IMR-90 (cell line): ENCODE measurements at regions not wholly inside any gene's neighbourhood (a gene's known extent, or its start where the extent isn't known, plus 50 kb on each side); places are given as distances from the start of the nearest gene placed in this dataset.

Experiments
- ATAC-seq: fragments of 200-7000 bp; cut with Tn5 transposase; 2 replicates; pipeline ENCODE4 v1.9.1; 2020; ENCODE audit warnings: low read depth, mild to moderate bottlenecking, moderate library complexity
- BruUV-seq: library from RNA; stranded (reverse); fragments of 400-500 nt; replicated peaks from 2 replicates; lab custom pipeline; 2021; lab: Mats Ljungman, UMichigan
- CTCF ChIA-PET: fragments of 300-600 bp; formaldehyde crosslinking; extraction: SDS; loops from one replicate; lab custom pipeline; 2021; ENCODE audit warnings: antibody characterized with exemption; lab: Yijun Ruan, JAX
- POLR2A ChIA-PET: fragments of 300-600 bp; sonication (Branson Sonifier 250); formaldehyde crosslinking; loops from one replicate; lab custom pipeline; 2022; ENCODE audit warnings: antibody characterized with exemption; ENCODE audit not compliant: unreplicated experiment; lab: Charles Lee
- DNase-seq: peaks from one replicate; pipeline ENCODE4 v3.0.0; 2013
- H2AFZ ChIP-seq: replicated peaks from 2 replicates; pipeline ENCODE3; 2013; ENCODE audit warnings: low read length, mild to moderate bottlenecking; ENCODE audit not compliant: poor library complexity
- H2AK5ac ChIP-seq: 2 replicates; pipeline ENCODE4 v1.6.1; 2013; ENCODE audit warnings: low read depth, low read length, inconsistent platforms
- H2AK9ac ChIP-seq: replicated peaks from 2 replicates; pipeline ENCODE3; 2013; ENCODE audit warnings: mild to moderate bottlenecking, low read depth, low read length, moderate library complexity; ENCODE audit not compliant: poor library complexity
- H2BK120ac ChIP-seq: 2 replicates; pipeline ENCODE4 v1.6.1; 2013; ENCODE audit warnings: low read depth, low read length, inconsistent platforms
- H2BK15ac ChIP-seq: 3 replicates; pipeline ENCODE4 v1.6.1; 2013; ENCODE audit warnings: low read depth, low read length, inconsistent platforms
- H2BK20ac ChIP-seq: 2 replicates; pipeline ENCODE4 v1.6.1; 2013; ENCODE audit warnings: low read depth, mild to moderate bottlenecking, inconsistent platforms, low read length, moderate library complexity
- H2BK5ac ChIP-seq: 2 replicates; pipeline ENCODE4 v1.6.1; 2013; ENCODE audit warnings: mild to moderate bottlenecking, low read depth, low read length, inconsistent platforms; ENCODE audit not compliant: poor library complexity, severe bottlenecking
- H3K14ac ChIP-seq: replicated peaks from 2 replicates; pipeline ENCODE4 v1.6.1; 2013; ENCODE audit warnings: low read depth, low read length, inconsistent platforms
- H3K18ac ChIP-seq: 2 replicates; pipeline ENCODE4 v1.6.1; 2013; ENCODE audit warnings: low read depth, low read length, control low read depth
- H3K23ac ChIP-seq: 2 replicates; pipeline ENCODE4 v1.6.1; 2013; ENCODE audit warnings: low read depth, low read length, inconsistent platforms
- H3K27ac ChIP-seq: 2 replicates; pipeline ENCODE4 v1.5.1; 2013; ENCODE audit warnings: mild to moderate bottlenecking, control low read depth, low read length; ENCODE audit not compliant: insufficient read depth
- H3K27me3 ChIP-seq: 2 replicates; pipeline ENCODE4 v1.6.1; 2013; ENCODE audit warnings: low read length; ENCODE audit not compliant: control insufficient read depth, insufficient read depth
- H3K36me3 ChIP-seq: 2 replicates; pipeline ENCODE4 v1.6.1; 2013; ENCODE audit warnings: low read length, mixed read lengths; ENCODE audit not compliant: control insufficient read depth, insufficient read depth
- H3K4ac ChIP-seq: 2 replicates; pipeline ENCODE4 v1.6.1; 2013; ENCODE audit warnings: low read depth, low read length, inconsistent platforms
- H3K4me1 ChIP-seq: 2 replicates; pipeline ENCODE4 v1.6.1; 2013; ENCODE audit warnings: low read length, mixed read lengths; ENCODE audit not compliant: control insufficient read depth, insufficient read depth
- H3K4me2 ChIP-seq: 2 replicates; pipeline ENCODE4 v1.6.1; 2013; ENCODE audit warnings: low read depth, mild to moderate bottlenecking, control low read depth, low read length, moderate library complexity
- H3K4me3 ChIP-seq: 2 replicates; pipeline ENCODE4 v1.5.1; 2013; ENCODE audit warnings: low read depth, mild to moderate bottlenecking, control low read depth, low read length, moderate library complexity; ENCODE audit not compliant: insufficient read depth
- H3K56ac ChIP-seq: 2 replicates; pipeline ENCODE4 v1.6.1; 2013; ENCODE audit warnings: low read length, inconsistent platforms; ENCODE audit not compliant: insufficient read depth; ENCODE audit errors: extremely low read depth
- H3K79me1 ChIP-seq, 2 experiments: 2 replicates each; pipeline ENCODE4 v1.6.1; 2013; ENCODE audit warnings: low read length in 2 of 2, inconsistent platforms in 1 of 2, low read depth in 1 of 2
- H3K9ac ChIP-seq: 2 replicates; pipeline ENCODE4 v1.6.1; 2013; ENCODE audit warnings: low read depth, low read length, control low read depth
- H3K9me1 ChIP-seq: 2 replicates; pipeline ENCODE4 v1.6.1; 2013; ENCODE audit warnings: low read length, inconsistent platforms; ENCODE audit not compliant: insufficient read depth
- H3K9me3 ChIP-seq: 2 replicates; pipeline ENCODE4 v1.6.1; 2013; ENCODE audit warnings: low read length; ENCODE audit not compliant: control insufficient read depth, insufficient read depth
- H4K20me1 ChIP-seq: 2 replicates; pipeline ENCODE4 v1.6.1; 2013; ENCODE audit warnings: low read length, inconsistent platforms; ENCODE audit not compliant: insufficient read depth
- H4K5ac ChIP-seq: 2 replicates; pipeline ENCODE4 v1.6.1; 2013; ENCODE audit warnings: mild to moderate bottlenecking, low read depth, low read length, control low read depth
- H4K8ac ChIP-seq, 2 experiments: 2 replicates each; pipeline ENCODE4 v1.6.1; 2013; ENCODE audit warnings: low read depth in 2 of 2, low read length in 2 of 2, control low read depth in 1 of 2, inconsistent platforms in 1 of 2
- H4K91ac ChIP-seq: 2 replicates; pipeline ENCODE4 v1.6.1; 2013; ENCODE audit warnings: low read depth, low read length, inconsistent platforms; ENCODE audit not compliant: insufficient read depth
- BHLHE40 ChIP-seq: fragments of 150-350 bp; IDR thresholded peaks from 2 replicates; pipeline ENCODE4 v1.6.1; 2016; ENCODE audit warnings: mild to moderate bottlenecking, low read depth, low read length
- CEBPB ChIP-seq: IDR thresholded peaks from 2 replicates; pipeline ENCODE4 v1.6.1; 2012; ENCODE audit warnings: low read depth, low read length, improper control_type of control experiment
- CHD1 ChIP-seq: IDR thresholded peaks from 2 replicates; pipeline ENCODE4 v1.6.1; 2012; ENCODE audit warnings: low read depth, low read length, improper control_type of control experiment
- FOS ChIP-seq: fragments of 150-350 bp; IDR thresholded peaks from 2 replicates; pipeline ENCODE4 v1.6.1; 2016; ENCODE audit warnings: low read depth, low read length
- MAFK ChIP-seq: IDR thresholded peaks from 2 replicates; pipeline ENCODE4 v1.6.1; 2012; ENCODE audit warnings: low read depth, low read length, improper control_type of control experiment
- MAZ ChIP-seq: IDR thresholded peaks from 2 replicates; pipeline ENCODE4 v1.6.1; 2012; ENCODE audit warnings: low read depth, mild to moderate bottlenecking, low read length, improper control_type of control experiment, moderate library complexity, borderline replicate concordance
- MXI1 ChIP-seq: IDR thresholded peaks from 2 replicates; pipeline ENCODE4 v1.6.1; 2012; ENCODE audit warnings: low read depth, mild to moderate bottlenecking, low read length, moderate library complexity, borderline replicate concordance
- RAD21 ChIP-seq: IDR thresholded peaks from 2 replicates; pipeline ENCODE4 v1.6.1; 2012; ENCODE audit warnings: low read length, improper control_type of control experiment
- RCOR1 ChIP-seq: IDR thresholded peaks from 2 replicates; pipeline ENCODE4 v1.6.1; 2012; ENCODE audit warnings: mild to moderate bottlenecking, low read length, improper control_type of control experiment; ENCODE audit not compliant: insufficient replicate concordance
- RFX5 ChIP-seq: IDR thresholded peaks from 2 replicates; pipeline ENCODE4 v1.8.0; 2012; ENCODE audit warnings: low read depth, mild to moderate bottlenecking, low read length, moderate library complexity
- SMC3 ChIP-seq: fragments of 150-350 bp; IDR thresholded peaks from 2 replicates; pipeline ENCODE4 v1.6.1; 2016; ENCODE audit warnings: low read depth, mild to moderate bottlenecking, antibody characterized with exemption, low read length, moderate library complexity
- dilution Hi-C: fragments of 300-500 bp; cut with HindIII; formaldehyde crosslinking; loops from one replicate; pipeline ENCODE4 v1.14.3; 2018; ENCODE audit warnings: low sequenced_read_pairs; ENCODE audit not compliant: unreplicated experiment
- in situ Hi-C: fragments of 300-500 bp; cut with MboI; formaldehyde crosslinking; loops from 3 replicates; pipeline ENCODE4 v1.14.3; 2019; ENCODE audit warnings: low sequenced_read_pairs, inconsistent platforms, mixed read lengths
- intact Hi-C: fragments of 100-400 bp; cut with micrococcal nuclease; formaldehyde crosslinking; loops from 2 replicates; pipeline ENCODE4 v1.10.0; 2022
- TF ChIP-seq, protein P1 (sequence below): fragments of 150-350 bp; IDR thresholded peaks from 2 replicates; pipeline ENCODE4 v1.6.1; 2017; ENCODE audit warnings: mild to moderate bottlenecking, antibody characterized with exemption, low read length, low read depth
- TF ChIP-seq, protein P2 (sequence below): conservative IDR thresholded peaks from 2 replicates; pipeline ENCODE4 v1.5.1; 2012; ENCODE audit warnings: mild to moderate bottlenecking, low read depth, low read length, improper control_type of control experiment
- TF ChIP-seq, protein P3 (sequence below): fragments of 150-350 bp; IDR thresholded peaks from 2 replicates; pipeline ENCODE4 v1.6.1; 2016; ENCODE audit warnings: low read depth, mild to moderate bottlenecking, low read length, moderate library complexity, borderline replicate concordance

DNA sequence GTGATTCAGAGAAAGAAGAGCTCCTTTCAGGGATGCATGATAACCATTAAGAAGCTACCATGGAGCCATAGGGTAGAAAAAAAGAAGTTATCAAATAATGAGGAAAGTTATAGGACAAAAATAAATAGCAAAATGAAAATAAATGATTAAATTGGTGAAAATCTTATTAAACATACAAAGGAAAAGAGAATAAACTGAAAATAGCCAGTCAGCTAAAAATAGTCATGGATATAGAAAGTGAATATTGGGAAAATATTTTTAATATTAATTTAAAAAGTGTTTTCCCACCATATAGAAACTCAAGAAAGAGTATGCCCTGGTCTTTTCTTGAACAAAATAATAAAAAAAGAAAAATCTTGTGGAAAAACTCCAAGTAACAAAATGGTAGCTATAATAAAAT is 209.2 kb upstream of the CDH19 start:
- H3K27me3 ChIP-seq: no peaks in the 10 kb centered on the region
- no TSS peak for BruUV-seq
- no peak overlapping the region for H3K4me2 ChIP-seq
- CTCF ChIA-PET: no interaction called here
- no peak overlapping the region for H4K91ac ChIP-seq
- no peak overlapping the region for H4K8ac ChIP-seq
- H3K56ac ChIP-seq: no peak overlapping the region
- DNase-seq (no peak), ATAC-seq (no peak)
- no peak overlapping the region for H3K4ac ChIP-seq
- H3K79me1 ChIP-seq: no peaks in the 10 kb centered on the region
- H3K27ac ChIP-seq: no peak overlapping the region
- H3K9me1 ChIP-seq: no peaks in the 10 kb centered on the region
- in situ Hi-C loops (no loop called here), dilution Hi-C loops (no loop called here), intact Hi-C loops (no loop called here)
- no peak overlapping the region for H3K14ac ChIP-seq
- no peaks in the 10 kb centered on the region for H4K20me1 ChIP-seq
- H3K4me3 ChIP-seq: no peak overlapping the region
- no peak overlapping the region for H4K5ac ChIP-seq
- H3K4me1 ChIP-seq: no peaks in the 10 kb centered on the region
- POLR2A ChIA-PET: no interaction called here
- H2AFZ ChIP-seq: no peak overlapping the region
- no peak overlapping the region for H3K9ac ChIP-seq
- no peak overlapping the region for H2AK9ac ChIP-seq
- TF ChIP-seq CEBPB (no peak), RCOR1 (no peak), RFX5 (no peak), SMC3 (no peak), FOS (no peak), MAZ (no peak), BHLHE40 (no peak), MAFK (no peak), CHD1 (no peak), RAD21 (no peak), MXI1 (no peak)
- TF ChIP-seq, protein P1, sequence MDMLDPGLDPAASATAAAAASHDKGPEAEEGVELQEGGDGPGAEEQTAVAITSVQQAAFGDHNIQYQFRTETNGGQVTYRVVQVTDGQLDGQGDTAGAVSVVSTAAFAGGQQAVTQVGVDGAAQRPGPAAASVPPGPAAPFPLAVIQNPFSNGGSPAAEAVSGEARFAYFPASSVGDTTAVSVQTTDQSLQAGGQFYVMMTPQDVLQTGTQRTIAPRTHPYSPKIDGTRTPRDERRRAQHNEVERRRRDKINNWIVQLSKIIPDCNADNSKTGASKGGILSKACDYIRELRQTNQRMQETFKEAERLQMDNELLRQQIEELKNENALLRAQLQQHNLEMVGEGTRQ: no peak
- TF ChIP-seq, protein P2, sequence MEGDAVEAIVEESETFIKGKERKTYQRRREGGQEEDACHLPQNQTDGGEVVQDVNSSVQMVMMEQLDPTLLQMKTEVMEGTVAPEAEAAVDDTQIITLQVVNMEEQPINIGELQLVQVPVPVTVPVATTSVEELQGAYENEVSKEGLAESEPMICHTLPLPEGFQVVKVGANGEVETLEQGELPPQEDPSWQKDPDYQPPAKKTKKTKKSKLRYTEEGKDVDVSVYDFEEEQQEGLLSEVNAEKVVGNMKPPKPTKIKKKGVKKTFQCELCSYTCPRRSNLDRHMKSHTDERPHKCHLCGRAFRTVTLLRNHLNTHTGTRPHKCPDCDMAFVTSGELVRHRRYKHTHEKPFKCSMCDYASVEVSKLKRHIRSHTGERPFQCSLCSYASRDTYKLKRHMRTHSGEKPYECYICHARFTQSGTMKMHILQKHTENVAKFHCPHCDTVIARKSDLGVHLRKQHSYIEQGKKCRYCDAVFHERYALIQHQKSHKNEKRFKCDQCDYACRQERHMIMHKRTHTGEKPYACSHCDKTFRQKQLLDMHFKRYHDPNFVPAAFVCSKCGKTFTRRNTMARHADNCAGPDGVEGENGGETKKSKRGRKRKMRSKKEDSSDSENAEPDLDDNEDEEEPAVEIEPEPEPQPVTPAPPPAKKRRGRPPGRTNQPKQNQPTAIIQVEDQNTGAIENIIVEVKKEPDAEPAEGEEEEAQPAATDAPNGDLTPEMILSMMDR: no peak
- TF ChIP-seq, protein P3, sequence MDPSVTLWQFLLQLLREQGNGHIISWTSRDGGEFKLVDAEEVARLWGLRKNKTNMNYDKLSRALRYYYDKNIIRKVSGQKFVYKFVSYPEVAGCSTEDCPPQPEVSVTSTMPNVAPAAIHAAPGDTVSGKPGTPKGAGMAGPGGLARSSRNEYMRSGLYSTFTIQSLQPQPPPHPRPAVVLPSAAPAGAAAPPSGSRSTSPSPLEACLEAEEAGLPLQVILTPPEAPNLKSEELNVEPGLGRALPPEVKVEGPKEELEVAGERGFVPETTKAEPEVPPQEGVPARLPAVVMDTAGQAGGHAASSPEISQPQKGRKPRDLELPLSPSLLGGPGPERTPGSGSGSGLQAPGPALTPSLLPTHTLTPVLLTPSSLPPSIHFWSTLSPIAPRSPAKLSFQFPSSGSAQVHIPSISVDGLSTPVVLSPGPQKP: no peak
- H2AK5ac ChIP-seq: no peak overlapping the region
- H3K23ac ChIP-seq: no peak overlapping the region
- no peak overlapping the region for H3K18ac ChIP-seq
- no peak overlapping the region for H2BK120ac ChIP-seq
- H2BK20ac ChIP-seq: no peak overlapping the region
- H3K36me3 ChIP-seq: no peaks in the 10 kb centered on the region
- no peak overlapping the region for H2BK15ac ChIP-seq
- H2BK5ac ChIP-seq: no peak overlapping the region
- peaks cover 5% of the 10 kb centered on the region; the same call in 1 of the 2 replicates for H3K9me3 ChIP-seq
